ENCODE measurements at regions not wholly inside any gene's neighbourhood (a gene's known extent, or its start where the extent isn't known, plus 50 kb on each side); places are given as distances from the start of the nearest gene placed in this dataset.

DNA sequence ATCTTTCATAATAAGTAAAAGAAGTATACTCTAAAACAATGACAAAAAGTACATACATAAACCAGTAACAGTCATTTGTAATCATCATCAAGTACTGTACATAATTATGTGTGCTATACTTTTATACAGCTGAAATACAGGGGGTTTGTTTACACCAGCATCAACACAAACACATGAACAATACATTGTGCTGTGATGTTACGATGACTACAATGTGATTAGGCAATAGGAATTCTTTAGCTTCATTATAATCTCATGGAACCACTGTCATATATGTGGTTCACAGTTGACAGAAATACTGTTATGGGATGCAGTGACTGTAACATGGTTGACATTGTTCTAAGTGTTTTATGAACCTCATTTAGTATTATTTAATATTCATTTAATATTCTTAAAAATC is 914.4 kb upstream of the TENM4 start:
- no peak overlapping the region for H2BK20ac ChIP-seq (ENCODE audit: low read depth, low read length, poor library complexity, severe bottlenecking)
- H4K5ac ChIP-seq (ENCODE audit: insufficient read length, low read depth, low read length), result no peak overlapping the region
- no peaks in the 10 kb centered on the region for H3K79me2 ChIP-seq (ENCODE audit: insufficient read depth, low read length)
- no peak overlapping the region for H3K18ac ChIP-seq (ENCODE audit: insufficient read length, low read depth, low read length)
- H3K27me3 Mint-ChIP-seq (ENCODE audit: low read depth), result no peaks in the 10 kb centered on the region
- H3K27ac ChIP-seq (ENCODE audit: insufficient read length, low read depth, low read length), result no peak overlapping the region
- H2BK120ac ChIP-seq (ENCODE audit: low read depth, low read length, poor library complexity, severe bottlenecking), result no peak overlapping the region
- no peak overlapping the region for H2AK5ac ChIP-seq (ENCODE audit: insufficient read length, low read length)
- H3K4me1 Mint-ChIP-seq, result no peaks in the 10 kb centered on the region
- no peaks in the 10 kb centered on the region for H3K36me3 Mint-ChIP-seq (ENCODE audit: insufficient read depth in 1 of 3, low read depth in 3 of 3)
- H3T11ph ChIP-seq (ENCODE audit: low read length), result no peak overlapping the region
- TF ChIP-seq, protein P1, sequence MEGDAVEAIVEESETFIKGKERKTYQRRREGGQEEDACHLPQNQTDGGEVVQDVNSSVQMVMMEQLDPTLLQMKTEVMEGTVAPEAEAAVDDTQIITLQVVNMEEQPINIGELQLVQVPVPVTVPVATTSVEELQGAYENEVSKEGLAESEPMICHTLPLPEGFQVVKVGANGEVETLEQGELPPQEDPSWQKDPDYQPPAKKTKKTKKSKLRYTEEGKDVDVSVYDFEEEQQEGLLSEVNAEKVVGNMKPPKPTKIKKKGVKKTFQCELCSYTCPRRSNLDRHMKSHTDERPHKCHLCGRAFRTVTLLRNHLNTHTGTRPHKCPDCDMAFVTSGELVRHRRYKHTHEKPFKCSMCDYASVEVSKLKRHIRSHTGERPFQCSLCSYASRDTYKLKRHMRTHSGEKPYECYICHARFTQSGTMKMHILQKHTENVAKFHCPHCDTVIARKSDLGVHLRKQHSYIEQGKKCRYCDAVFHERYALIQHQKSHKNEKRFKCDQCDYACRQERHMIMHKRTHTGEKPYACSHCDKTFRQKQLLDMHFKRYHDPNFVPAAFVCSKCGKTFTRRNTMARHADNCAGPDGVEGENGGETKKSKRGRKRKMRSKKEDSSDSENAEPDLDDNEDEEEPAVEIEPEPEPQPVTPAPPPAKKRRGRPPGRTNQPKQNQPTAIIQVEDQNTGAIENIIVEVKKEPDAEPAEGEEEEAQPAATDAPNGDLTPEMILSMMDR (conservative IDR thresholded peaks at IDR 0.05), result no peak
- no peaks in the 10 kb centered on the region for H3K9me3 Mint-ChIP-seq
- H3K23me2 ChIP-seq (ENCODE audit: insufficient read length, low read depth, low read length, poor library complexity, severe bottlenecking), result no peaks in the 10 kb centered on the region
- no peak overlapping the region for H2BK15ac ChIP-seq (ENCODE audit: low read depth, low read length)
- no peak overlapping the region for H2BK5ac ChIP-seq (ENCODE audit: insufficient read length, low read length)
- WGBS (ENCODE audit: extremely low coverage, insufficient read length, low lambda C conversion rate), result no CpG with 5 or more reads among the region's 1 CpG
- H3K4me2 ChIP-seq (ENCODE audit: insufficient read depth, insufficient read length, low read length), result no peak overlapping the region
- H3K79me1 ChIP-seq (ENCODE audit: insufficient read depth, low read depth, low read length, poor library complexity, severe bottlenecking), result no peaks in the 10 kb centered on the region
- no peaks in the 10 kb centered on the region for H3K27me3 ChIP-seq (ENCODE audit: insufficient read depth, low read length)
- H3K4ac ChIP-seq (ENCODE audit: low read depth, low read length), result no peak overlapping the region
- no peak overlapping the region for H3K9ac ChIP-seq (ENCODE audit: extremely low read depth, insufficient read length, low read length)
- no peak overlapping the region for H3K27ac Mint-ChIP-seq
- H2BK12ac ChIP-seq (ENCODE audit: insufficient read length, low read depth, low read length), result no peak overlapping the region
- no peaks in the 10 kb centered on the region for H4K20me1 ChIP-seq (ENCODE audit: control insufficient read depth, insufficient read depth, insufficient read length)
- no peak overlapping the region for H3K14ac ChIP-seq (ENCODE audit: insufficient read depth, low read length)
- no peak overlapping the region for H3K4me3 Mint-ChIP-seq
- no peak overlapping the region for H4K91ac ChIP-seq (ENCODE audit: insufficient read length, low read depth, low read length)
- no peaks in the 10 kb centered on the region for H3K9me3 ChIP-seq (ENCODE audit: control insufficient read depth, low read depth, low read length)
- H3K56ac ChIP-seq (ENCODE audit: insufficient read length, low read depth, low read length), result no peak overlapping the region
- no peaks in the 10 kb centered on the region for H3K4me1 ChIP-seq (ENCODE audit: insufficient read depth, low read length)
- DNase-seq, result no peak
- H2AFZ ChIP-seq (ENCODE audit: low read length), result no peak overlapping the region
- no peak overlapping the region for H4K8ac ChIP-seq (replicated peaks; ENCODE audit: insufficient read length, low read depth, low read length)
- H3K23ac ChIP-seq (ENCODE audit: insufficient read length, low read depth, low read length), result no peak overlapping the region

Data from H9 (cell line).